ENCODE measurements at regions not wholly inside any gene's neighbourhood (a gene's known extent, or its start where the extent isn't known, plus 50 kb on each side); places are given as distances from the start of the nearest gene placed in this dataset.

DNA sequence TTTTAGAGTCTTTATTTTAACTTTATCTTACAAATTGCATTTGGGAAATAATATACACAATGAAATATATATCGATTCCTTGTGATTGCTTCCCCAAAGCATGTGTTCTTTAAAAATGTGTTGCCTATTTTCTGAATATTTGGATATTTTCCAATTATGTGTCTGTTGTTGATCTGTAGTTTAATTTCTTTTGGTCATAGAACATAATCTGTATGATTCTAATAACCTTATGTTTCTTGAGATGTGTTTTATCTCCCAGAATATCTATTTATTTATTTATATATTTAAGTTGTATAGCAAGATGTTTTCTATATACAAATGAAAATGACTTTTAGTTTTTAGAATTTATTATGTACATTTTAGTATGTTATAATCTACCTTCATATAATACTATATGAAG lies 710.8 kb upstream of the PCDH20 start:
- TF ChIP-seq EZH2phosphoT487 (IDR thresholded peaks at IDR 0.05; ENCODE audit: low read depth): no peak
- TF ChIP-seq, protein P1, sequence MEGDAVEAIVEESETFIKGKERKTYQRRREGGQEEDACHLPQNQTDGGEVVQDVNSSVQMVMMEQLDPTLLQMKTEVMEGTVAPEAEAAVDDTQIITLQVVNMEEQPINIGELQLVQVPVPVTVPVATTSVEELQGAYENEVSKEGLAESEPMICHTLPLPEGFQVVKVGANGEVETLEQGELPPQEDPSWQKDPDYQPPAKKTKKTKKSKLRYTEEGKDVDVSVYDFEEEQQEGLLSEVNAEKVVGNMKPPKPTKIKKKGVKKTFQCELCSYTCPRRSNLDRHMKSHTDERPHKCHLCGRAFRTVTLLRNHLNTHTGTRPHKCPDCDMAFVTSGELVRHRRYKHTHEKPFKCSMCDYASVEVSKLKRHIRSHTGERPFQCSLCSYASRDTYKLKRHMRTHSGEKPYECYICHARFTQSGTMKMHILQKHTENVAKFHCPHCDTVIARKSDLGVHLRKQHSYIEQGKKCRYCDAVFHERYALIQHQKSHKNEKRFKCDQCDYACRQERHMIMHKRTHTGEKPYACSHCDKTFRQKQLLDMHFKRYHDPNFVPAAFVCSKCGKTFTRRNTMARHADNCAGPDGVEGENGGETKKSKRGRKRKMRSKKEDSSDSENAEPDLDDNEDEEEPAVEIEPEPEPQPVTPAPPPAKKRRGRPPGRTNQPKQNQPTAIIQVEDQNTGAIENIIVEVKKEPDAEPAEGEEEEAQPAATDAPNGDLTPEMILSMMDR (IDR thresholded peaks at IDR 0.05; ENCODE audit: low read depth, low read length): no peak
- Histone ChIP-seq H3K4me2 (ENCODE audit: low read length) (no peak overlapping the region), H3K9ac (ENCODE audit: low read length) (no peak overlapping the region), H3K4me1 (ENCODE audit: low read length) (no peaks in the 10 kb centered on the region), H4K20me1 (ENCODE audit: insufficient read depth, low read length) (no peaks in the 10 kb centered on the region), H3K79me2 (ENCODE audit: low read length) (no peaks in the 10 kb centered on the region), H2AFZ (ENCODE audit: low read depth, low read length) (no peak overlapping the region), H3K9me3 (ENCODE audit: insufficient read depth, low read length) (no peaks in the 10 kb centered on the region), H3K36me3 (replicated peaks; ENCODE audit: low read depth, low read length) (no peaks in the 10 kb centered on the region), H3K27me3 (ENCODE audit: low read depth, low read length) (no peaks in the 10 kb centered on the region), H3K4me3 (ENCODE audit: low read length) (no peak overlapping the region), H3K27ac (ENCODE audit: low read length) (no peak overlapping the region)

DNA sequence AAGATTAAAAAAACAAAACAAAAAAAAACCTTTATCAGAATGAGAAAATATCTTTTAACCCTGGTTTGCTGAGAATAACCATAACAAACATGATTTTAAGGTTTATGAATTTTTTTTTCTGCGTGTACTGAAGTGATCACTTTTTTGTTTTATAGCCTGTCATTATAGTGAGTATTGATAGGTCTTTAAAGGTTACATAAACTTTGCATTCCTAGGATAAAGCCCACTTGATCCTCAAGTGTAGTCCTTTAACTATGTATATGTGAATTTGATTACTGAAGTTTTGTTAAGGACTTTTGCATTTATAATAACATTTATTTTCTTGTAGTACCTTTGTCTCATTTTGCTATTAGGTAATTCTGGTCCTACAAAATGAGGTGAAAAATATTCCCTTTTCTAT lies 709.8 kb upstream of the PCDH20 start:
- Histone ChIP-seq H3K4me3 (ENCODE audit: low read length) (no peak overlapping the region), H3K9ac (ENCODE audit: low read length) (no peak overlapping the region), H3K9me3 (ENCODE audit: insufficient read depth, low read length) (no peaks in the 10 kb centered on the region), H3K27ac (ENCODE audit: low read length) (no peak overlapping the region), H3K79me2 (ENCODE audit: low read length) (no peaks in the 10 kb centered on the region), H3K27me3 (ENCODE audit: low read depth, low read length) (no peaks in the 10 kb centered on the region), H3K4me1 (ENCODE audit: low read length) (no peaks in the 10 kb centered on the region), H2AFZ (ENCODE audit: low read depth, low read length) (no peak overlapping the region), H3K36me3 (replicated peaks; ENCODE audit: low read depth, low read length) (no peaks in the 10 kb centered on the region), H3K4me2 (ENCODE audit: low read length) (no peak overlapping the region), H4K20me1 (ENCODE audit: insufficient read depth, low read length) (no peaks in the 10 kb centered on the region)
- TF ChIP-seq, protein P1 (IDR thresholded peaks at IDR 0.05; ENCODE audit: low read depth, low read length): no peak
- no peak for TF ChIP-seq EZH2phosphoT487 (IDR thresholded peaks at IDR 0.05; ENCODE audit: low read depth)

DNA sequence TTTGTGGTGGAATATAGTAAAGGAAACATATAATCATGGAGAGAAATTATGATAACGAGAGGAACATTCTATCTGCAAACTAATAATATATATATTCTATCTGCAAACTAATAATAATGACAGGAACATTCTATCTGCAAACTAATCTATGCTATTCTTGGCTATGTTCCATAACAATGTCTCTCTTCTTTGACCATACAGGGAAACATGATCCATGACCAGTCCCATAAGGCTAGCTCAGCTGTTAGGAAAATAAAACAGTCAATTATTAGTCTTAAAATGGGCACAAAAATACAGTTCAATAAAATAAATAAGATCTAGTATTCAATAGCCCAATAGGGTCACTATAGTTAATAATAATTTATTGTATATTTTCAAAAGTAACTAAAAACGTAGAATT lies 707.8 kb upstream of the PCDH20 start:
- Histone ChIP-seq H3K9me3 (ENCODE audit: insufficient read depth, low read length) (no peaks in the 10 kb centered on the region), H3K36me3 (replicated peaks; ENCODE audit: low read depth, low read length) (no peaks in the 10 kb centered on the region), H3K79me2 (ENCODE audit: low read length) (no peaks in the 10 kb centered on the region), H3K4me3 (ENCODE audit: low read length) (no peak overlapping the region), H2AFZ (ENCODE audit: low read depth, low read length) (no peak overlapping the region), H4K20me1 (ENCODE audit: insufficient read depth, low read length) (no peaks in the 10 kb centered on the region), H3K4me2 (ENCODE audit: low read length) (no peak overlapping the region), H3K27ac (ENCODE audit: low read length) (no peak overlapping the region), H3K9ac (ENCODE audit: low read length) (no peak overlapping the region), H3K4me1 (ENCODE audit: low read length) (no peaks in the 10 kb centered on the region), H3K27me3 (ENCODE audit: low read depth, low read length) (no peaks in the 10 kb centered on the region)
- TF ChIP-seq EZH2phosphoT487 (IDR thresholded peaks at IDR 0.05; ENCODE audit: low read depth): no peak
- TF ChIP-seq, protein P1 (IDR thresholded peaks at IDR 0.05; ENCODE audit: low read depth, low read length): no peak

DNA sequence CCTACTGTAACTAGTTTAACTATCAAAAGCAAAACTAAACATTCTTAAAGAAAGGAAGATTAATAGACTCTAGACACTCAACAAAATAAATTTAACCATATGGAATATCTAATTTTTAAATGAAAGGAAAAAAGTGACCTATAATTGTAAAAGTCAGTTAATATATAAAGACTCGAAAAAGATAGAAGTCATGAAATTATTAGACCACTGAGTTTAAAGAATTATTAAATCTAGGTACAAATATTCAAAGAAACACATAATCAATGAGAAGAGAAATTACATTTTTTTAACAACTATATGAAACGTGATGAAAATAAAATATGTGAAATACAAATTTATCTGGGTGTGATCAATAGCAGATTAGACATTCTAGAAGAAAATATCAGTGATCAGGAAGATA lies 706.8 kb upstream of the PCDH20 start:
- Histone ChIP-seq H3K4me3 (ENCODE audit: low read length) (no peak overlapping the region), H3K27me3 (ENCODE audit: low read depth, low read length) (no peaks in the 10 kb centered on the region), H2AFZ (ENCODE audit: low read depth, low read length) (no peak overlapping the region), H3K36me3 (replicated peaks; ENCODE audit: low read depth, low read length) (no peaks in the 10 kb centered on the region), H3K4me2 (ENCODE audit: low read length) (no peak overlapping the region), H3K4me1 (ENCODE audit: low read length) (no peaks in the 10 kb centered on the region), H3K9ac (ENCODE audit: low read length) (no peak overlapping the region), H3K79me2 (ENCODE audit: low read length) (no peaks in the 10 kb centered on the region), H3K9me3 (ENCODE audit: insufficient read depth, low read length) (no peaks in the 10 kb centered on the region), H3K27ac (ENCODE audit: low read length) (no peak overlapping the region), H4K20me1 (ENCODE audit: insufficient read depth, low read length) (no peaks in the 10 kb centered on the region)
- TF ChIP-seq, protein P1 (IDR thresholded peaks at IDR 0.05; ENCODE audit: low read depth, low read length): no peak
- TF ChIP-seq EZH2phosphoT487 (IDR thresholded peaks at IDR 0.05; ENCODE audit: low read depth): no peak
